PFSK-1 (cell line): ENCODE measurements at regions not wholly inside any gene's neighbourhood (a gene's known extent, or its start where the extent isn't known, plus 50 kb on each side); places are given as distances from the start of the nearest gene placed in this dataset.

Experiments
- FOXP2 ChIP-seq: optimal IDR thresholded peaks from 2 replicates; pipeline ENCODE3; 2011; ENCODE audit warnings: borderline replicate concordance, control low read depth, inconsistent platforms; ENCODE audit not compliant: insufficient read depth; ENCODE audit errors: extremely low read length, extremely low read depth
- POLR2AphosphoS5 ChIP-seq: IDR thresholded peaks from 2 replicates; pipeline ENCODE4 v1.6.1; 2012; ENCODE audit warnings: low read depth, mild to moderate bottlenecking, control low read depth, low read length, moderate library complexity
- SIN3A ChIP-seq: IDR thresholded peaks from 2 replicates; pipeline ENCODE4 v1.6.1; 2012; ENCODE audit warnings: mild to moderate bottlenecking, low read length, moderate library complexity, borderline replicate concordance; ENCODE audit not compliant: insufficient read depth
- TAF1 ChIP-seq: IDR thresholded peaks from 2 replicates; pipeline ENCODE4 v1.6.1; 2012; ENCODE audit warnings: low read length, control low read depth, borderline replicate concordance; ENCODE audit not compliant: insufficient read depth
- TF ChIP-seq, protein P1 (sequence below), 2 experiments: IDR thresholded peaks; 2 replicates each; pipeline versions ENCODE4 v1.6.1 to v1.8.0; 2011 to 2012; ENCODE audit warnings: low read depth in 2 of 2, low read length in 2 of 2, control low read depth in 1 of 2, inconsistent platforms in 1 of 2, mild to moderate bottlenecking in 1 of 2, moderate library complexity in 1 of 2; ENCODE audit not compliant: insufficient read depth in 1 of 2

DNA sequence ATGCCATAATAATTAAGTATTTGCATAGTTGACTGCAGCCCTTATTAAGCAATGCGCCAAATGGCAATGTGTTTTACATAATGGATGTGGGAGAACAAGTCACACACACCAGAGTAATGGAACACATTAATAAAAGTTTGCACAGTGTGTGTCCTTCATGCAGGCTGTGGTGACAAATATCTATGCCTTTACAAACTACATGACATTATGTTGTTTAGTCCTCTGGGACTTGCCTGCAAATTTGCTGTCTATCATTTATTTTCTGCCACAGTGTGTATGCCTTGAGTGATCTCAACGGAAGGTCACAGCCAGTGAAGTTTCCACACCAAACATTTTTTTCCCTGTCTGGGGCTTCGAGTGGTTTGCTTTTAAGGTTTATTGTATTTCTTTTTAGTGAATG is 175.2 kb upstream of the TMEFF2 start:
- TF ChIP-seq POLR2AphosphoS5: no peak
- TF ChIP-seq, protein P1, sequence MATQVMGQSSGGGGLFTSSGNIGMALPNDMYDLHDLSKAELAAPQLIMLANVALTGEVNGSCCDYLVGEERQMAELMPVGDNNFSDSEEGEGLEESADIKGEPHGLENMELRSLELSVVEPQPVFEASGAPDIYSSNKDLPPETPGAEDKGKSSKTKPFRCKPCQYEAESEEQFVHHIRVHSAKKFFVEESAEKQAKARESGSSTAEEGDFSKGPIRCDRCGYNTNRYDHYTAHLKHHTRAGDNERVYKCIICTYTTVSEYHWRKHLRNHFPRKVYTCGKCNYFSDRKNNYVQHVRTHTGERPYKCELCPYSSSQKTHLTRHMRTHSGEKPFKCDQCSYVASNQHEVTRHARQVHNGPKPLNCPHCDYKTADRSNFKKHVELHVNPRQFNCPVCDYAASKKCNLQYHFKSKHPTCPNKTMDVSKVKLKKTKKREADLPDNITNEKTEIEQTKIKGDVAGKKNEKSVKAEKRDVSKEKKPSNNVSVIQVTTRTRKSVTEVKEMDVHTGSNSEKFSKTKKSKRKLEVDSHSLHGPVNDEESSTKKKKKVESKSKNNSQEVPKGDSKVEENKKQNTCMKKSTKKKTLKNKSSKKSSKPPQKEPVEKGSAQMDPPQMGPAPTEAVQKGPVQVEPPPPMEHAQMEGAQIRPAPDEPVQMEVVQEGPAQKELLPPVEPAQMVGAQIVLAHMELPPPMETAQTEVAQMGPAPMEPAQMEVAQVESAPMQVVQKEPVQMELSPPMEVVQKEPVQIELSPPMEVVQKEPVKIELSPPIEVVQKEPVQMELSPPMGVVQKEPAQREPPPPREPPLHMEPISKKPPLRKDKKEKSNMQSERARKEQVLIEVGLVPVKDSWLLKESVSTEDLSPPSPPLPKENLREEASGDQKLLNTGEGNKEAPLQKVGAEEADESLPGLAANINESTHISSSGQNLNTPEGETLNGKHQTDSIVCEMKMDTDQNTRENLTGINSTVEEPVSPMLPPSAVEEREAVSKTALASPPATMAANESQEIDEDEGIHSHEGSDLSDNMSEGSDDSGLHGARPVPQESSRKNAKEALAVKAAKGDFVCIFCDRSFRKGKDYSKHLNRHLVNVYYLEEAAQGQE (IDR thresholded peaks at IDR 0.05; ENCODE audit: insufficient read depth in 1 of 2, low read depth in 2 of 2, low read length in 2 of 2): no peak
- TF ChIP-seq FOXP2: no peak
- no peak for TF ChIP-seq SIN3A
- TF ChIP-seq TAF1: no peak

DNA sequence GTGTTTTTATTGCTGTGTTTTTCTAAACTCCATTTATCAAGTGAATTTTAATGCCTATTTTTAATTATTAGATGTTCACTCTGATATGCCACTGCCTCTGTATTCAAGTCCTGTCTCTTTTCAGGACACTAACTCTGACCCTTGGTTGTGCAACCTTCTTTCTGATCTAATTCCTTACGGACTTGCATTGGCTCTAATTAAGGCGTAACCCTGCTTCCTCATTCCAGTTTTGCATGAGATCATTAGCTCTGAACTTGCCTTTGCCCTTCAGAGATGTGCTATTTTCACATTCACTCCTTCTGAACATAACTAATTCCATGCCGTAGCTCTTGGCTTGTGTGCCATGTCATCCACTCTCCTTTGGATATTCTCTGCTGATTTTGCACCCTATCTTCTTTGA is 162.5 kb upstream of the TMEFF2 start:
- TF ChIP-seq POLR2AphosphoS5 (no peak), TAF1 (no peak), SIN3A (no peak), FOXP2 (no peak)
- TF ChIP-seq, protein P1 (IDR thresholded peaks at IDR 0.05; ENCODE audit: insufficient read depth in 1 of 2, low read depth in 2 of 2, low read length in 2 of 2): no peak

DNA sequence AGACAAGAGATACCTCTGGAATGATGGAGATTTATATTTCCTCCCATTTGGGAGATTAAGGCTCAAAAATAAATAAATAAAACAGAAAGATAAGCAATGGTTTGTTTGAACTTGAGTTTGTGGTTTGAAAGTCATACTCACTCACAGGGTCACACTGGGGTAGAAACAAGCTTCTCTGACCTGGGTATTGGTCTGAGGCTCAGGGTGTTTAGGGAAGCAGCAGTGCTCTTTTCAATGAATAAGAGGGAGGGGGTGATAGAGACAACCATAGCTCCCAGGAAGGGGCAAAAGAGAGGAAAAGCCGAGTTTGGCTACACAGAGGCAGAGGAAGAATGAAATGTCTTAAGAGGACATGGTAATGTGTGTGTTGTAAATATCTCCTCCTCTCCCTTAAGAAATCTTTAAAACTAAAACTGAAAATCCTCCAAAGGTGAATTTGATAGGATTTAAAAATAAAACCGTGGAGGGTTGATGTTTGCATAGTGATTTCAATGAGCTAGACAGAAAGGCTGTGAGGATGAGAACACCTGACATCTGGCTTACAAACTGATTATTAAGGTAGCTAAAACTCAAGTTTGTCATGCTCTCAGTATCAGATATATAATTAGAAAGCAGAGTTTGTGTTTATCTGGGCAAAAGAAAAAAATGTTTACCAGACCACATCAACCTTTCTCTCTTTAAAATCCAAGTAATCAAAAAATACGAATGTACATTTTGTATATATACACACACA is 159.9 kb upstream of the TMEFF2 start:
- TF ChIP-seq TAF1 (no peak), POLR2AphosphoS5 (no peak), SIN3A (no peak), FOXP2 (no peak)
- TF ChIP-seq, protein P1 (IDR thresholded peaks at IDR 0.05; ENCODE audit: insufficient read depth in 1 of 2, low read depth in 2 of 2, low read length in 2 of 2): no peak

DNA sequence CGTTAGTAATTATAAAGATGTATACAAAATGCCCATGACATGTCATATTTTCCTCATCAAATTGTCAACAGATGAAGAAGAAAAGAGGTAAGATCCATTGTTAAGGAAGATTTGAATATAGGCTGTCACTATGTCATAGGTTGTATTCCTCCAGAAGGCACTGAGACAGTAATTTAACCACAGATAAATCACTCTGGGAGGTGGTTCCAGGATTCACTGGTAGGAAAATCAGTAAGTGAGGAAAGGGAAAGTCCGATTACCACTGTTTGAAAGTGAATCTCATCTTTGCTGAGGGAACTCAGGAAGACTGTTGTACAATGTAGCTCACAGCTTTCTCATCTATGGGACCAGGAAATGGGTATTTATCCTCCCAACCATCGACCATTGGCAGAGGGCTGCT is 152.8 kb upstream of the TMEFF2 start:
- TF ChIP-seq TAF1: no peak
- TF ChIP-seq SIN3A: no peak
- TF ChIP-seq FOXP2: no peak
- TF ChIP-seq POLR2AphosphoS5: no peak
- TF ChIP-seq, protein P1 (IDR thresholded peaks at IDR 0.05; ENCODE audit: insufficient read depth in 1 of 2, low read depth in 2 of 2, low read length in 2 of 2): no peak
